ENCODE measurements at regions not wholly inside any gene's neighbourhood (a gene's known extent, or its start where the extent isn't known, plus 50 kb on each side); places are given as distances from the start of the nearest gene placed in this dataset.

DNA sequence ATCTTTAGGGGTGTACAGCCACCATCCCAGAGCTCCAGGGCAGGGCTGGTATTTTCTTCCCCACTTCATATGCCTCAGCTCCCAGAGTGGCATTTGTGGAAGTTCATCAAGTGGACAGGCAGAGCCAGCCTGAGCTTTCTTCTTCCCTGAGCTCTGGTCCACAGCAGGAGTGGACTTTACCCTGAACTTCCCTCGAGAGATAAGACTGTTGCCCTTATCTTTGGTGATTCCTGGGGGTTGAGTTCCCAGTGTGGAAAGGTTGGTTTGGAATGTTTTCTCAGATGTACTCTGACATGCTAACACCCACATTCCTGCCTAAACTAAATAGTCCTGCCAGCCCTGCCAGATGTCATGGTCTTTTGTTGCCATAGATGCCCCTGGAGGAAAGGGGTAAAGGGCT lies 62.0 kb upstream of the LGALSL start:
- no peak overlapping the region for H3K4me3 ChIP-seq (ENCODE audit: low read depth, low read length)
- no peak for TF ChIP-seq CTCF (IDR thresholded peaks at IDR 0.05; ENCODE audit: insufficient read depth, low read depth, low read length, missing control alignments)
- DNase-seq (ENCODE audit: low read depth): no peak

- TF ChIP-seq CTCF (IDR thresholded peaks at IDR 0.05; ENCODE audit: insufficient read depth, low read depth, low read length, missing control alignments): no peak
- H3K4me3 ChIP-seq (ENCODE audit: low read depth, low read length): no peak overlapping the region
- DNase-seq (ENCODE audit: low read depth): no peak
Measured at GRCh38 chr2:64392529-64392928, 61.4 kb upstream of the LGALSL start.

- H3K4me3 ChIP-seq (ENCODE audit: low read depth, low read length): no peak overlapping the region
- DNase-seq (ENCODE audit: low read depth): no peak
- no peak for TF ChIP-seq CTCF (IDR thresholded peaks at IDR 0.05; ENCODE audit: insufficient read depth, low read depth, low read length, missing control alignments)
Measured at GRCh38 chr2:64393383-64394010, 60.5 kb upstream of the LGALSL start.

DNA sequence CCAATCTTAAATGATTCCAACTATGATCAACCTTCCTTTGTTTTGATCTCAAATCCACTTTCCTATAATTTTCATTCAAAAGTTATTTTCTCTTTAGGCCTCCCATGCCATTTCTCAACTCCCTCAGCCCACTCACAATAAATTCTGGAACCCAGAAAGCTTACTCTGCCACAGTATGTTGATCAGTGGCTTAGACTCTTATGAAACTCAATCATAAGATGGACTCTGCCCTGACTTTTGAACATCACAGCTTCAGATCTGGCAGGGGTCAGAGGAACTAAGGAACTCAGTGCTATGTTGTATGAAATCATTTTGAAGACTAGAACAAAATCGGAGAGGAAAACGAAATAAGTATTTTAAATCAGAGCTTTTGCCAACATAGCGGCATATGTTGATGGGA lies 59.8 kb upstream of the LGALSL start:
- no peak for TF ChIP-seq CTCF (IDR thresholded peaks at IDR 0.05; ENCODE audit: insufficient read depth, low read depth, low read length, missing control alignments)
- no peak for DNase-seq (ENCODE audit: low read depth)
- H3K4me3 ChIP-seq (ENCODE audit: low read depth, low read length): no peak overlapping the region

GRCh38 chr2:64396001-64396400 lies 58.0 kb upstream of the LGALSL start:
- no peak overlapping the region for H3K4me3 ChIP-seq (ENCODE audit: low read depth, low read length)
- no peak for DNase-seq (ENCODE audit: low read depth)
- no peak for TF ChIP-seq CTCF (IDR thresholded peaks at IDR 0.05; ENCODE audit: insufficient read depth, low read depth, low read length, missing control alignments)

GRCh38 chr2:64396551-64396950 lies 57.4 kb upstream of the LGALSL start:
- H3K4me3 ChIP-seq (ENCODE audit: low read depth, low read length): no peak overlapping the region
- TF ChIP-seq CTCF (IDR thresholded peaks at IDR 0.05; ENCODE audit: insufficient read depth, low read depth, low read length, missing control alignments): no peak
- no peak for DNase-seq (ENCODE audit: low read depth)

DNA sequence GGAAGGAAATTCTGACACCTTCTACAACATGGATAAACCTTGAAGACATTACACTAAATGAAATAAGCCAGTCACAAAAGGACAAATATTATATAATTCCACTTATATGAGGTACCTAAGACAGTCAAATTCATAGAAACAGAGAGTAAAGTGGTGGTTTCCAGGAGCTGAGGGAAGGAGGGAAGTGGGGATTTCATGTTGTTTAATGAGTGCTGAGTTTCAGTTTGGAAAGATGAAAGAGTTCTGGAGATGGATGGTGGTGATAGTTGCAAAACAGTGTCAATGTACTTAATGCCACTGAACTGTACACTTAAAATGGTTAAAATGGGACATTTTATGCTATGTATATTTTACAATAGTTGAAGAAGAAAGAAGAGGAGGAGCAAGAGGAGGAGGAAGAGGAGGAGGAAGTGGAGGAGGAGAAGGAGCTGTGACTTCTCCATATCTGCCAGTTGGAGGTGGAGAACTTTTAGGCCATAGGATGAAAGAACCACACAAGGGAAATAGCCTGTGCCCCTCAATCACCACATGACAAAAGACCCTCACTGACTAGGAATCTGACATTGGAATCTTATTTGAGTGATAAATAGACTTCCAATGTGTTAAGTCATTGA lies 55.3 kb upstream of the LGALSL start:
- no peak overlapping the region for H3K4me3 ChIP-seq (ENCODE audit: low read depth, low read length)
- TF ChIP-seq CTCF (IDR thresholded peaks at IDR 0.05; ENCODE audit: insufficient read depth, low read depth, low read length, missing control alignments): no peak
- DNase-seq (ENCODE audit: low read depth): no peak

Data from GM12865 (cell line).